HCT116 (cell line): ENCODE measurements at regions not wholly inside any gene's neighbourhood (a gene's known extent, or its start where the extent isn't known, plus 50 kb on each side); places are given as distances from the start of the nearest gene placed in this dataset.

Source experiments
- CEBPB ChIP-seq: IDR thresholded peaks from 2 replicates; pipeline ENCODE4 v1.6.1; 2012; ENCODE audit warnings: low read depth
- CTCF ChIP-seq, 3 experiments: fragments of 200-600 bp in 1 of 3; sonication (generic) in 1 of 3; IDR thresholded peaks in 2 of 3; conservative IDR thresholded peaks in 1 of 3; 2 replicates each; pipeline ENCODE4 v1.5.1; 2012 to 2017; ENCODE audit warnings: low read depth in 2 of 3, low read length in 2 of 3, antibody characterized with exemption in 1 of 3, borderline replicate concordance in 1 of 3, control low read depth in 1 of 3, mild to moderate bottlenecking in 1 of 3, mixed read lengths in 1 of 3, mixed run types in 1 of 3, moderate library complexity in 1 of 3; ENCODE audit not compliant: insufficient read depth in 1 of 3
- EZH2phosphoT487 ChIP-seq: fragments of 200-600 bp; IDR thresholded peaks from 2 replicates; pipeline ENCODE4 v1.6.1; 2018; ENCODE audit warnings: antibody characterized with exemption, borderline replicate concordance
- JUND ChIP-seq: IDR thresholded peaks from 2 replicates; pipeline ENCODE4 v1.6.1; 2012
- POLR2AphosphoS5 ChIP-seq: IDR thresholded peaks from 2 replicates; pipeline ENCODE4 v1.6.1; 2011; ENCODE audit warnings: mild to moderate bottlenecking, low read depth, low read length, moderate library complexity
- RAD21 ChIP-seq: IDR thresholded peaks from 2 replicates; pipeline ENCODE4 v1.6.1; 2012; ENCODE audit warnings: low read depth, mild to moderate bottlenecking
- REST ChIP-seq: IDR thresholded peaks from 2 replicates; pipeline ENCODE4 v1.6.1; 2012; ENCODE audit warnings: low read depth
- SP1 ChIP-seq: IDR thresholded peaks from 2 replicates; pipeline ENCODE4 v1.6.1; 2012; ENCODE audit warnings: low read depth
- ZFX ChIP-seq: fragments of 450-650 bp; IDR thresholded peaks from 2 replicates; pipeline ENCODE4 v1.6.1; 2017

GRCh38 chr4:26213317-26213716 is 107.5 kb upstream of the RBPJ start:
- TF ChIP-seq CTCF (IDR thresholded peaks at IDR 0.05 in 2 of 3, conservative IDR thresholded peaks at IDR 0.05 in 1 of 3; ENCODE audit: borderline replicate concordance in 1 of 3, insufficient read depth in 1 of 3, low read depth in 2 of 3, low read length in 2 of 3) (no peak), POLR2AphosphoS5 (no peak), RAD21 (no peak), JUND (no peak), ZFX (no peak), REST (no peak), SP1 (no peak), EZH2phosphoT487 (no peak), CEBPB (no peak)
